Muscle of leg (tissue), 3 donors: ENCODE measurements at regions not wholly inside any gene's neighbourhood (a gene's known extent, or its start where the extent isn't known, plus 50 kb on each side); places are given as distances from the start of the nearest gene placed in this dataset.
"Not testable (repeated sequence)": the region's sequence is repeated elsewhere in the genome, so short reads cannot be mapped to it uniquely, and the experiment has no call there.

Experiments used
- DNase-seq: peaks from one replicate; pipeline ENCODE4 v3.0.0; 2013
- H3K27ac ChIP-seq: one replicate; pipeline ENCODE4 v1.5.1; 2013; ENCODE audit warnings: mild to moderate bottlenecking, low read length, control low read depth
- H3K27me3 ChIP-seq: one replicate; pipeline ENCODE4 v1.6.1; 2013; ENCODE audit warnings: low read length; ENCODE audit not compliant: control insufficient read depth, insufficient read depth
- H3K36me3 ChIP-seq: one replicate; pipeline ENCODE4 v1.6.1; 2013; ENCODE audit warnings: low read length; ENCODE audit not compliant: control insufficient read depth, insufficient read depth
- H3K4me1 ChIP-seq: one replicate; pipeline ENCODE4 v1.6.1; 2013; ENCODE audit warnings: low read length; ENCODE audit not compliant: control insufficient read depth, insufficient read depth
- H3K4me3 ChIP-seq: one replicate; pipeline ENCODE4 v1.5.1; 2013; ENCODE audit warnings: low read length, control low read depth
- H3K9me3 ChIP-seq: replicated peaks from 2 replicates; pipeline ENCODE4 v1.6.1; 2013; ENCODE audit warnings: low read depth, low read length; ENCODE audit not compliant: control insufficient read depth
- whole genome bisulfite sequencing: methylation state at CpG from one replicate; pipeline ENCODE4 v1.1.5; 2013; ENCODE audit warnings: missing lambda C conversion rate; ENCODE audit not compliant: insufficient coverage; 5-methylcytosine and 5-hydroxymethylcytosine counted together

DNA sequence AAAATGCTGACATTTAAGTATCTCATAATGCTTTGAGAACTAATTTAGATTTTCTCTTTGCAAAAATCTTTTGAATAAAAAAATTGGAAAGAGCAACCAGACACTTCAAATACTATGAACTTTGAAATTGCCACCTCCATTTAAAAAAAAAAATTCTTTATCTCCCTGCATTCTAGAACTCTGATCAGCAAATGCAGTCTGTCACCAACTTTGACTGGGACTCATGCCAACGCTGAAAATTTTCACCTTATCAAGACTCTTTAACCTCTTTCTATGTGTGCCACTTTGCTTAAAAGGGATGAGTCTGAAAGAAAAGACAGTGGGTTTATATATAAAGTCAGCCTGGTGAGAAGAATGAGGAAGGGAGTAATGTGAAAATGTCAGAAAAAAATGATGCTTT lies 191.2 kb upstream of the ARPP21 start:
- Histone ChIP-seq H3K4me1 (no peaks in the 10 kb centered on the region), H3K27ac (no peak overlapping the region), H3K27me3 (no peaks in the 10 kb centered on the region), H3K4me3 (no peak overlapping the region), H3K9me3 (no peaks in the 10 kb centered on the region), H3K36me3 (no peaks in the 10 kb centered on the region)
- no CpG with 5 or more reads among the region's 1 CpG for WGBS
- DNase-seq, result peak; percentile 1

DNA sequence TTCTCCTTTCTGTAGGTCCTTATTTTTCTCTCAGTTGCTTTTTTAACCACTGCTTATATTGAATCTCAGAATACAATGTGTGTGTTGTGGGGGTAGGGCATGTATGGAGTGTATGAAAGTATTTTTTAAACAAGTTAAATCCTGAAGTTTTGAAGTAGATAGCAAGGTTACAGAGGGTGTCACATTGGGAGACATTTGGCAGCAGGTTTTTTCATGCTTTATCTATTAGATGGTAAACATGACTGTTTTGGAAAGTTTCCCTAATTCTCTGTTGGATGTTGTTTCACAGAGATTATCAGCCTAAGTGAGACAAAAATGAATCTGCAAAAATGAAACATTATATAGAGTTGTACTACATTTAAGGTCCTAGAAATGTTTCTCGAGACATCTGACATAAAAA lies 190.6 kb upstream of the ARPP21 start:
- Histone ChIP-seq H3K9me3 (no peaks in the 10 kb centered on the region), H3K4me1 (no peaks in the 10 kb centered on the region), H3K27ac (no peak overlapping the region), H3K4me3 (no peak overlapping the region), H3K36me3 (no peaks in the 10 kb centered on the region), H3K27me3 (no peaks in the 10 kb centered on the region)
- WGBS, result no CpG with 5 or more reads among the region's 1 CpG
- peak; percentile 12 for DNase-seq

DNA sequence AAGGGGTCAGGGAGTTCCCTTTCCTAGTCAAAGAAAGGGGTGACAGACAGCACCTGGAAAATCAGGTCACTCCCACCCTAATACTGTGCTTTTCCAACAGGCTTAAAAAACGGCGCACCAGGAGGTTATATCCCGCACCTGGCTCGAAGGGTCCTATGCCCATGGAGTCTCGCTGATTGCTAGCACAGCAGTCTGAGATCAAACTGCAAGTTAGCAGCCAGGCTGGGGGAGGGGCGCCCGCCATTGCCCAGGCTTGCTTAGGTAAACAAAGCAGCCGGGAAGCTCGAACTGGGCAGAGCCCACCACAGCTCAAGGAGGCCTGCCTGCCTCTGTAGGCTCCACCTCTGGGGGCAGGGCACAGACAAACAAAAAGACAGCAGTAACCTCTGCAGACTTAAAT lies 184.5 kb upstream of the ARPP21 start:
- H3K36me3 ChIP-seq, H3K27me3 ChIP-seq, H3K9me3 ChIP-seq, DNase-seq, H3K4me3 ChIP-seq, H3K27ac ChIP-seq, H3K4me1 ChIP-seq: not testable (repeated sequence)
- WGBS, result 77% methylated on average over 3 of the region's 9 CpGs

DNA sequence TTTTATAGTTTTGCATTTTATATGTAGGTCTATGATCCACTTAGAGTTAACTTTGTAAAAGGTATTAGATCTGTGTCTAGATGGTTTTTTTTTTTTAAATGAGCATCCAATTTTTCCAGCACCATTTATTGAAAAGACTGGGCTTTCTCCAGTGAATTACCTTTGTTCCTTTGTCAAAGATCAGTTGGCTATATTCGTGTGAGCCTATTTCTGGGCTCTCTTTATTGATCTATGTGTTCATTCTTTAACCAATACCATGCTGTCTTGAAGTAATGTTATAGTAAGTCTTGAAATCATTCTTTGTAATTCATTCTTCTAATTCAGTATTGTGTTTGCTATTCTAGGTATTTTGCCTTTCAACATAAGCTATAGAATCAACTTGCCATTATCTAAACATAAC lies 165.4 kb upstream of the ARPP21 start:
- no peaks in the 10 kb centered on the region for H3K27me3 ChIP-seq
- WGBS, result no CpG with 5 or more reads among the region's 1 CpG
- H3K36me3 ChIP-seq, result no peaks in the 10 kb centered on the region
- no peak overlapping the region for H3K27ac ChIP-seq
- no peak overlapping the region for H3K4me3 ChIP-seq
- H3K4me1 ChIP-seq, result no peaks in the 10 kb centered on the region
- H3K9me3 ChIP-seq, result no peaks in the 10 kb centered on the region
- no peak for DNase-seq

DNA sequence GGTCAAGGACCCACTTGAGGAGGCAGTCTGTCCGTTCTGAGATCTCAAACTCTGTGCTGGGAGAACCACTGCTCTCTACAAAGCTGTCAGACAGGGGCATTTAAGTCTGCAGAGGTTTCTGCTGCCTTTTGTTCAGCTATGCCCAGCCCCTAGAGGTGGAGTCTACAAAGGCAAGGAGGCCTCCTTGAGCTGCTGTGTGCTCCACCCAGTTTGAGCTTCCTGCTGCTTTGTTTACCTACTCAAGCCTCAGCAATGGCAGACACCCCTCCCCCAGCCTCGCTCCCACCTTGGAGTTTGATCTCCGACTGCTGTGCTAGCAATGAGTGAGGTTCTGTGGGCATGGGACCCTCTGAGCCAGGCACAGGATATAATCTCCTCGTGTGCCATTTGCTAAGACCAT lies 156.8 kb upstream of the ARPP21 start:
- not testable (repeated sequence) for H3K27me3 ChIP-seq, H3K9me3 ChIP-seq, H3K4me1 ChIP-seq, H3K27ac ChIP-seq, DNase-seq, H3K4me3 ChIP-seq, H3K36me3 ChIP-seq
- WGBS, result 55% methylated on average over 2 of the region's 4 CpGs

DNA sequence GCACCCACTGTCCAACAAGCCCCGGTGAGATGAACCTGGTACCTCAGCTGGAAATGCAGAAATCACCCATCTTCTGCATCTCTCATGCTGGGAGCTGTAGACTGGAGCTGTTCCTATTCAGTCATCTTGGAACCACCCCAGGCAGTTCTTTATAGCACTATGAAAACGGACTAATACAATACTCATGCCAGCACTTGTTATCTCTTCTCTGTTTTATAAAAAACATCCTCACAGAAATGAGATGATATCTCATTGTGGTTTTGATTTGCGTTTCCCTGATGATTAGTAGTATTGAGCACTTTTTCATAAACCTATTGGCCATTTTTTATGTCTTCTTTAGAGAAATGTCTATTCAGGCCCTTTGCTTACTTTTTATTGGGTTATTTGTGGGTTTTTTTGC lies 156.2 kb upstream of the ARPP21 start:
- no peaks in the 10 kb centered on the region for H3K27me3 ChIP-seq
- no peak overlapping the region for H3K27ac ChIP-seq
- H3K9me3 ChIP-seq, result no peaks in the 10 kb centered on the region
- H3K36me3 ChIP-seq, result no peaks in the 10 kb centered on the region
- no peaks in the 10 kb centered on the region for H3K4me1 ChIP-seq
- no peak for DNase-seq
- WGBS, result 86% methylated on average over 1 of the region's 3 CpGs
- no peak overlapping the region for H3K4me3 ChIP-seq

DNA sequence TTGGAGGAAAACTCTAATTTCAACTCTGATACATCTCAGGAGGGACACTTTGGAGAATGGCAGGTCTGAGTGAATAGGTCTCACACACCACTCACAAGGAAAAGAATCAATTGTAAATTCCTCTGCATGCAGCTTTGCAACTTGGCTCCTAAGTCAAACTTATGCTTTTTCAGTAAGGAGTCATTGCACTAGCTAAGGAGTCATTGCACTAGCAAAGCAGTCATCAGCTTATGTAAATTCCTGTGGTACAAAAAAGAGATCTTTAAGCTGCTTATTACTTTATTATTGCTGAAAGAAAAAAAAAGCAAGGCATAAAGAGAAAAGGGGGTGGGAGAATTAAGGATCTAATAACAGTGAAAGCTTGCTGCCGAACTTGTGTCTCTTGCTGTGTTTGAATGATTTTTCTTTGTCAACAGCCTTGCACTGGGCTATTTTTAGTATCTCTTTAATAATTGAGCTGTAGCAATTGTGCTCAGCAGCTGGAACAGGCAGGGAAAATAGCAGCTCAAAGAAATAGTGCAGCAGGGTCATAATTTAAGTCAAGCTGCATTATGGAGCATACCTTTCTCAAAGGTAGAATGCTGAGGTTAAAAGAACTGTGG lies 154.3 kb upstream of the ARPP21 start:
- no peaks in the 10 kb centered on the region for H3K4me1 ChIP-seq
- 9% methylated on average over 1 of the region's 1 CpG for WGBS
- H3K36me3 ChIP-seq, result no peaks in the 10 kb centered on the region
- H3K4me3 ChIP-seq, result no peak overlapping the region
- no peak overlapping the region for H3K27ac ChIP-seq
- no peaks in the 10 kb centered on the region for H3K27me3 ChIP-seq
- H3K9me3 ChIP-seq, result no peaks in the 10 kb centered on the region
- peak; percentile 20 for DNase-seq

DNA sequence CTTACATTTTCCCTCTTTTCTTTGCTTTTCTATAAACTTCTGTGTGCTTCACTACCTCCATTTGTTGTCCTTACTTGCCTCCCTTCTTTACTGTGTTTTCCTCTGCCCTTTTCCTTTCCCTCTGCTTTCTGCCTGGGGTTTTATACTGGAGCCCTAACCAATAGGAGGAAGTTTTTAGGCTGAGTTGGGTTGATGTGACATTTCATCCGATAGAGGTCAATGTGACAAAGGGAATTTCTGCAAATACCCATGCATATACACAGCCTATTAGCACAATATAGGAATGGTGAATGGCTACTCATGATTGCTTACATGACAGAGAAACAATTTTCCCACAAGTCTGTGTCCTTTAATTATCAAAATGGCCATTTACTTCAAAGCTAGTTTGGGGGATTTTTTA lies 153.0 kb upstream of the ARPP21 start:
- DNase-seq, result no peak
- Histone ChIP-seq H3K27me3 (no peaks in the 10 kb centered on the region), H3K36me3 (no peaks in the 10 kb centered on the region), H3K4me1 (no peaks in the 10 kb centered on the region), H3K9me3 (no peaks in the 10 kb centered on the region), H3K27ac (no peak overlapping the region), H3K4me3 (no peak overlapping the region)
- WGBS, result no CpG with 5 or more reads among the region's 1 CpG

DNA sequence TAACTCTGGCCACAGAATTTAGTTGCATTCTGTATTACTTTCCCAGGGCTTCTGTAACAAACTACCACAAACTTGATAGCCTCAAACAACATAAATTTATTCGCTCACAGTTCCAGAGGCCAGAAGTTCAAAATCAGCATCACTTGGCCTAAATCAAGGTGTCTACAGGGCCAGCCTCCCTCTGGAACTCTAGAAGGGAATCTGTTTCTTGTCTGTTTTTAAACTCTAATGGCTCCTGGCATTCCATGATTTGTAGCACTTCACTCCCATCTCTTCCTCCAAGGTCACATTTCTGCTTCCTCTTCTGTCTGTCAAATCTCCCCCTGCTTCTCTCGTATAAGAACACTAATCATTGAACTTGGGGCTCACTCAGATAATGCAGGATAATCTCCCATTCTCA lies 151.9 kb upstream of the ARPP21 start:
- Histone ChIP-seq H3K4me3 (no peak overlapping the region), H3K27me3 (no peaks in the 10 kb centered on the region), H3K36me3 (no peaks in the 10 kb centered on the region), H3K9me3 (no peaks in the 10 kb centered on the region), H3K27ac (no peak overlapping the region), H3K4me1 (no peaks in the 10 kb centered on the region)
- WGBS, result 20% methylated on average over 1 of the region's 2 CpGs
- DNase-seq, result no peak

DNA sequence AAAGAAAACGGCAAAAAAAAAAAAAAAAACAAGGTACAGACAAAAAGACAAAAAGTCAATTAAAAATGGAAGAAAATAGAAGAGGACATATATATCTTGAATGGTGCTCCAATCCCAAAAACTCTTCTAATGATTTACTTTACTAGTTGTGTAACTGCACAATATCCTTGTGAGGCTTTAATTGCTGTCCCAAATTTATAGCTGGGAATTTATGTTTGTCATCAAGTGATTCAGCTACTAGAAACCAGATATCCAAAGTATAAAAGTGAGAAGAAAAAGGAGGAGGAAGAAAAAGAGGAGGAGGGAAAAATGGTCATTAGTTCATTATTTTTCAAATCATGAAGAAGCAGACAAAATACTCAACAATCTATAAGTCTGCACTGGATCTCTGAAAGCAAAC lies 150.8 kb upstream of the ARPP21 start:
- Histone ChIP-seq H3K9me3 (no peaks in the 10 kb centered on the region), H3K27me3 (no peaks in the 10 kb centered on the region), H3K4me3 (no peak overlapping the region), H3K36me3 (no peaks in the 10 kb centered on the region), H3K27ac (no peak overlapping the region), H3K4me1 (no peaks in the 10 kb centered on the region)
- no peak for DNase-seq
- WGBS, result no CpG with 5 or more reads among the region's 1 CpG

DNA sequence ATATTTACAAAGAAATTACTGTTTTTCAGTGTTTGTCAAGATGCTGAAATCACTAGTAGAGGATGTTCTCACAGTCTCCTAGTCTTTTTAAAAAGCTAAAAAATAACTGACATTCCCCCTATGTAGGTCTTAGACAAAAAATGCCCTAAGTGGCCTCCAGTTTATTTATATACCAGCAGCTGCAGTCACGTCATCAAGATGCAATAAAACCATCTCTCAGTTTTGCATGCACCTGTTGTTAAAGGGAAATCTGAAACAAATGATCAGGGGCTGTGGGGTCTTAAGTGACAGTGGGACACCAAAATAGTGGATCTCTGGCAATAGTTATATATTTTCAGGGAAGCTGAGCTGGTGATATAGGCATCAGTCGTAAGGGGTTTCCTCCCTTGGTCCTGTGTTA lies 146.5 kb upstream of the ARPP21 start:
- H3K9me3 ChIP-seq, result no peaks in the 10 kb centered on the region
- H3K4me3 ChIP-seq, result no peak overlapping the region
- H3K27me3 ChIP-seq, result no peaks in the 10 kb centered on the region
- peak; percentile 67 for DNase-seq
- H3K4me1 ChIP-seq, result peaks cover 3% of the 10 kb centered on the region
- peak overlapping the region; percentile 71 for H3K27ac ChIP-seq
- H3K36me3 ChIP-seq, result no peaks in the 10 kb centered on the region
- WGBS, result no CpG with 5 or more reads among the region's 2 CpGs
